ENCODE measurements at regions not wholly inside any gene's neighbourhood (a gene's known extent, or its start where the extent isn't known, plus 50 kb on each side); places are given as distances from the start of the nearest gene placed in this dataset.
"Not testable (repeated sequence)": the region's sequence is repeated elsewhere in the genome, so short reads cannot be mapped to it uniquely, and the experiment has no call there.

- no peak for DNase-seq (ENCODE audit: low spot score)
Observed at GRCh38 chr4:138658518-138658917, 357.1 kb upstream of the NOCT start.

DNA sequence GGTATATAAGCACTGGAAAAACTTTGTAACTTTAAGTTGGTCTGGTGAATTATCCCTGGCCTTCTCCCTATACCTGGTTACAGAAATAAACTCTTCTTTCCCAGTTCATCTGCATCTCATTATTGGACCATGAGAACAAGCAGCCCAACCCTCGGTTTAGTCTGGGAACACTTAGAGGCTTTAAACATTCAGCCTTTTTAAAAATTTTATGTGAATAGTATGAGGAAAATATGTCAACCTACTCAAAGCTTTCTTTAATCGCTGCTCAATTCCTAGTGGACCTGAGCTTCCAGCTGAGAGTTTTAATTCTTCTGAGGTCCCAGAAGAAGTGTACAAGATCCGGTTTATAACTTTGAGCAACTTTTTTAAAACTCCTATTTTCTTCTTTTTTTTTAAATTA is 358.6 kb upstream of the NOCT start:
- DNase-seq (ENCODE audit: low spot score): no peak

- DNase-seq (ENCODE audit: low spot score): no peak
Observed at GRCh38 chr4:138655985-138656384, 359.6 kb upstream of the NOCT start.

DNA sequence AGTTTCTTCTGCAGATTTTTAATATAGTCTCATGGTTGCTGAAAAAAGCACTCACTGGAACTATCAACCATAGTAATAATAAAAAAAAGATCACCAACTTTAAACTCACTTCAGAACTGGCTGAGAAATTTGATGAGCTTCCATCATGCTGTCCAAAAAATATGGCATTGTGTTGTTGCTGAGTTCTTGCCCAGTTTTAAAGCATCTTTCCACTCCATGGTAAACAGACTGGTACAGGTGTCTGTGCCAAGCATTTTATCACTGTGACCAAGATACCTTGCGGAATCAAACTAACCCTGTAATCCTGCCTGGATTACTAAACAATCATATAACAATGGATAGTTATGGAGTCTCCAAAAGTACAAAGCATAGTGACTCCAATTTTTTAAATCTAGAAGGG is 360.3 kb upstream of the NOCT start:
- no peak for DNase-seq (ENCODE audit: low spot score)

DNA sequence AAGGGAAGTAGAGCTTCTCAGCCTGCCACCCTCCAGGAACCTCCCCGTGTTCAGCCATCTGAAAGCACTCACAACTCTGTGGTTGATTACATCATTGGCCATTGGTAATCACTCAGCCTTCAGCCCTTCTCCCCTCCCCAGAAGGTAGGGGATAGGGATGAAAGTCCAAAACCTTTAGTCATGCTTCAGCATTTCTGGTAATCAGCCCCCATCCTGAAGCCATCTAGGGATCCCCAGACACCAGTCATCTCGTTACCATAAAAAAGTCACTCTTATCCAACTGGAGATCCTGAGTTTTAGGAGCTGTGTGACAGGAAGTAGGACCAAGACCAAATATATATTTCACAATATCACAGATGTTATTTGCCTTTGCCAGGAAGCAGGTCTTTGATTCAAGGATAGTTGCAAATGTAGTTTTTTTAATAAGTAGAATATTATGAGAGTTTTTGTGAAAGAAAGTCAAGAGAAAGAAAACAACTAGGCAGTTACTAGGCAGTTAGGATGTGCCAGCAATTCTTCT is 364.6 kb upstream of the NOCT start:
- no peak for DNase-seq (ENCODE audit: low spot score)

- no peak for DNase-seq (ENCODE audit: low spot score)
Observed at GRCh38 chr4:138650495-138650894, 365.1 kb upstream of the NOCT start.

GRCh38 chr4:138647433-138647832 is 368.1 kb upstream of the NOCT start:
- no peak for DNase-seq (ENCODE audit: low spot score)

GRCh38 chr4:138646383-138646782 is 369.2 kb upstream of the NOCT start:
- DNase-seq (ENCODE audit: low spot score): no peak

DNA sequence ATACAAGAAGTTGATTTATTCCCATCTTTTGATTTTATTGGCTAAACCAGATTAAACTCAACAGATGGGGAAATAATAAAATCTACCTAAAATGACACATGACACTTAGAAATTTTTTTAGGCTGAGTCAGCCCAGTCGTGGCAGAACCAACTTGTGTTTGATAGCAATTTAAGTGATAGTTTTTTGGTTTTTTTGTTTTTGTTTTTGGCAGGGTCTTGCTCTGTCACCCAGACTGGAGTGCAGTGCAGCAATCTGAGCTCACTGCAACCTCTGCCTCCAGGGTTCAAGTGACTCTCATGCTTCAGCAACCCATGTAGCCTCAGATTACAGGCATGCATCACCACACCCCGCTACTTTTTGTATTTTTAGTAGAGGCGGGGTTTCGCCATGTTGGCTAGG is 370.3 kb upstream of the NOCT start:
- no peak for DNase-seq (ENCODE audit: low spot score)

DNA sequence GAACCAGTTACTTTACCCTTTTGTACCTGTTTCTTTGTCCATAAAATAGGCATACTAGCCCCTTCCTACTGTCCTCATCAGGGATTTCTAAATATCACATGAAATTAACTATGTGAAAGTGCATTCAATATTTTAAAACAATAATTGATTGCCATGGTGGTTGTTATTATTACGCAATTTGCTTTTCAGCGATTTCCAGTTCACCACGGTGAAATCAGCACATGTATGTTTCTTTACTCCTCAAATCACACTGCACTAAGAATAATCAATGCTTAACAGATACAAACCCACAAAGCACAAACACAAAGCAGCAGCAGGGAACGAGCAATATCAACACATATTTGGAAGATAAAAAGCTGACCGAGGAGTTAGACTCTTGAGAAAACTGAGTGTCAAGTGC is 371.3 kb upstream of the NOCT start:
- no peak for DNase-seq (ENCODE audit: low spot score)

DNA sequence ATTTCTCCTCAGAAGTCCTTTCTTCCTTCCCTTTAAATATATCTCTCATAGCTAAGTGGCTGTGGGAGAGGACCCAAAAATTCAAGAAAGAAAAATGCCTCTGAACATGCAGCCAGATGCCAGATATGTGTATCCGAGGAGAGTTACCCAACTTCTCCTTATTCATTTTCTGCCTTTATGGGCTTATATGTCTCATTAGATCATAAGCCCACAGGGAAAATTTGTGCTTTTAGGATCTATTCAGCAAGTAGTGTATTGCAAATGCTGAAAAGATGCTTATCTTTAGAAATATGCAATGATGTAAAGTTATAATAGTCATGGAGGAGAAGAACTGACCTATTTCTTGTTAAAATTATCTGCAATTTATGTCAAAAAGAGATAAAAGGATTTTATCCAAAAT is 371.8 kb upstream of the NOCT start:
- no peak for DNase-seq (ENCODE audit: low spot score)

- no peak for DNase-seq (ENCODE audit: low spot score)
Observed at GRCh38 chr4:138639018-138639741, 376.4 kb upstream of the NOCT start.

GRCh38 chr4:138636781-138637180 is 378.8 kb upstream of the NOCT start:
- no peak for DNase-seq (ENCODE audit: low spot score)

GRCh38 chr4:138634915-138635314 is 380.7 kb upstream of the NOCT start:
- DNase-seq (ENCODE audit: low spot score): no peak

GRCh38 chr4:138633580-138633904 is 382.0 kb upstream of the NOCT start:
- no peak for DNase-seq (ENCODE audit: low spot score)

DNA sequence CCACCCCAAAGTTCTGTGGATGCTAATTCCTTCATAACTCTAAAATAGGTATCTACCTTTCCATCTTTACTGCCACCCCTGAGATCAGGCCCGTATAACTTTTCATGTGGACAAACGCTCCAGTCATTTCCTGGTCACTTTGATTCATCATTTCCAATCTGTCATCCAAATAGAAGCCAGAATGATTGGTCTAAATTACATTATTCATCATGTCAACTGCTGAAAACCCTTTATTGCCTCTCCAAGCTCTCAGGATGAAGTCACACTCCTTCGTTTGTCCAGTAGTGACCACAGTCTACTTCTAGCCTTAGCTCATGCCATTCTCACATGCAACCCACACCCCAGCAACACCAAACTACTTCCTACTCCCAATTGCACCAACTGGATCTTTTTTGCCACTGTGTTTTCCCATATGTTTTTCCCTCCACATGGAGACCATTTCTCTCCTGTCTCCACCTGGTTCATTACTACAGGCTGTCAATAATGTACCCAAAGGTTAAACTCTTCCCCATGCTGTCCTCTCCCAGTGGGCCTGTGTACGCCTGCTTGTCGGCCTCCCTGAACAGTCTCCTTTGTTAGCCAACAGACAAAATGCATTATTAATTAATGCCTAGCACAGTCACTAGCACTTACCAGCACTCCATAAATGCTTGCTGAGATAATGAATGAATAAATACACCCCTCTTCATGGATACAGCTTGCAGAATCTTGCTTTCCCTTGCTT is 382.6 kb upstream of the NOCT start:
- no peak for DNase-seq (ENCODE audit: low spot score)

- no peak for DNase-seq (ENCODE audit: low spot score)
Observed at GRCh38 chr4:138630666-138631065, 384.9 kb upstream of the NOCT start.

GRCh38 chr4:138629669-138630068 is 385.9 kb upstream of the NOCT start:
- DNase-seq (ENCODE audit: low spot score): no peak

DNA sequence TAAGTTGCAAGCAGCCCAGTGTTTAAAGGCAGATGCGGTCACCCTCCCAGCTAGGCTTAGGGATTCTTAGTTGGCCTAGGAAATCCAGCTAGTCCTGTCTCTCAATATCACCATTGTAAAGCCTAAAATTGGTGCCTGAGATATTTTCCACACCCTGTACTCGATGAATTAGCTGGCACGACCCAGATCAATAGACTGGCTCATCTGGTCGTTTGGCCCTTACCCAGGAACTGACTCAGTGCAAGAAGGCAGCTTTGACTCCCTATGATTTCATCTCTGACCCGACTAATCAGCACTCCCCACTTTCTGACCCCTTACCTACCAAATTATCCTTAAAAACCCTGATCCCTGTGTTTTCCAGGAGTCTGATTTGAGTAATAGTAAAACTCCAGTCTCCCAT is 384.9 kb upstream of the SLC7A11 start:
- DNase-seq (ENCODE audit: low spot score): no peak

DNA sequence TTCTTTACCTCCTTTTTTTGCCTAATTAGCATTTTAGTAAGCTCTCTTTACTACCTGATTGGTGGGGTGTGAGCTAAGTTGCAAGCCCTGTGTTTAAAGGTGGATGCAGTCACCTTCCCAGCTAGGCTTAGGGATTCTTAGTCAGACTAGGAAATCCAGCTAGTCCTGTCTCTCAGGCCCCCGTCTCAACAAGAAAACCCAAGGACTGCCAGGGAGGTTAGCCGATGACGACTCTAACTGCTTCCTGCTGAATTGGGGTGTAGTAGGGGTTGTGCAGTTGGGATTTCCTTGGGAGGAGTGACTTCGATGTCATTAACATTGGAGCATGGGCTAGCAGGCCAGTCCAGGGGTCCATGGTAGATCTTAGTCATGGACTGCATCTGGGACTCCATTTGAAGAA is 380.2 kb upstream of the SLC7A11 start:
- not testable (repeated sequence) for DNase-seq (ENCODE audit: low spot score)

GRCh38 chr4:138616775-138617174 is 374.6 kb upstream of the SLC7A11 start:
- no peak for DNase-seq (ENCODE audit: low spot score)

DNA sequence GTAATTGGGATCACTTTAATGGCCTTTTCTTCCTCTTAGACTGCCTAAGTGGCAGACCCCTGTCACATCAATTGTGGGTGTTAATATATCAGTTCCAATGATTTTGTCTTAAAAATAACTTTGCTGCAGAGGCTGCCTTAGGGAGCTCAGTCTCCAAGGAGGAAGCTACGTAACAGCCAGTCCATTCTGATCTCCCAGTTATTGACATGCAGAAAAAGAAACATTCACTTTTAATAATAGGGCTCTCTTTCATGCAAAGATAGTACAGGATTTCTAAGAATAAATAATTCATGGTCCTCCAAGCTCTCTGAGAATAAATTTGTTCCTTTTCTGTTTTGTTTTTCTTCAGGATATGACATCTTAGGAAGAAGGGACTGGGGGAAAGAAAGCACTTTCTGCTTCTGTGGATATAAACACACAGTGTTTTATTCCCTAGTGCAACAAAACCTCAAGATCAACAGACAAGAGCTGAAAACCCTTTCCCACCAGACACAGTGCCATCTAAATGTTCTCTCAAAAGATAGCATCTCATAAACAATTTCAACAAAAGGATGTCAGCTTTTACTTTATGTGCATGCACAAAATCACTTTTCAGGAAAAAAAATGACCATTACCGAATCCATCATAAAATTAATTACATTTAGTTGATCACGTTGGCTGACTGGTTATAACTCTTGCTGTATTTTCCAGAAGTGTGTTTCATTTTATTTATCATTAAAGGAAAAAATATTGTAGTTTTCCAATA is 372.4 kb upstream of the SLC7A11 start:
- no peak for DNase-seq (ENCODE audit: low spot score)

DNA sequence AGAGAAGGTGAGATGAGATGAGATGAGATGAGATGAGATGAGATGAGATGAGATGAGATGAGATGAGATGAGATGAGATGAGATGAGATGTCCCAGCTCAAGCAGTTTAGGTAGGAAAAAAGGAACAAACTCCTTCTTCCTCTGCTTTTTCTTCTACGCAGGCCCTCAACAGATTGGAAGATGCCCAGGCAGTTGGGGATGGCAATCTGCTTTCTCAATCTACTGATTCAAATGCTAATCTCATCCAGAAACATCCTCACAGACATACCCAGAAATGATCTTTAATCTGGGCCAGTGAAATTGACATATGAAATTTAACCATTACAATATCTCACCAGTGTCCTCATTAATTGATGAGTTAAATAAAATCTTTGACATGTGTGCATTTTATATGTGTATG is 370.3 kb upstream of the SLC7A11 start:
- no peak for DNase-seq (ENCODE audit: low spot score)

All from CD4-positive, alpha-beta T cell treated with Interleukin-6 at 100 ng/mL for 8 hours (primary cell).